Activated CD4-positive, alpha-beta T cell treated with anti-CD3 and anti-CD28 coated beads, Interleukin-2, amount 50 U/mL, for 16 hours (primary cell): ENCODE measurements at regions not wholly inside any gene's neighbourhood (a gene's known extent, or its start where the extent isn't known, plus 50 kb on each side); places are given as distances from the start of the nearest gene placed in this dataset.
A peak's percentile ranks its signal among the peaks of the same experiment; 100 is the strongest.
"Not testable (repeated sequence)": the region's sequence is repeated elsewhere in the genome, so short reads cannot be mapped to it uniquely, and the experiment has no call there.

ENCODE experiments used
- DNase-seq: peaks from one replicate; pipeline ENCODE4 v3.0.0-alpha.2; 2020

GRCh38 chr6:140729521-140729920 lies 1355.1 kb upstream of the CITED2 start:
- no peak for DNase-seq

GRCh38 chr6:140718021-140718420 lies 1343.6 kb upstream of the CITED2 start:
- no peak for DNase-seq

DNA sequence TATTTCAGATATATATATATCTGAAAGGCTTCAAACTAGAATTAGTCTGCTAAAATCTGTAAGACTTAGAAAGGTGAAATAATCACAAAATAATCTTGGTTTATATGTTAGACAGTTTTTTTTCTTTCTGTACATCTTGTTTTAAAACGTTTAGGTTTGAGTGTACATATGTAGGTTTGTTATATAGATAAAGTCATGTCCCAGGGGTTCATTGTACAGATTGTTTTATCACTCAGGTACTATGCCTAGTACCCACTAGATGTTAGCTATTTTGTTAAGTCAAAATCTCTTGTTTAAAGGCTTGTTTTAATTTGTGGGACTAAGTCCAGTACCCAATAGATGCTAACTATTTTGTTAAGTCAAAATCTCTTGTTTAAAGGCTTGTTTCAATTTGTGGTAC lies 1339.0 kb upstream of the CITED2 start:
- DNase-seq = no peak

GRCh38 chr6:140711019-140711613 lies 1336.7 kb upstream of the CITED2 start:
- no peak for DNase-seq

- no peak for DNase-seq
Measured at GRCh38 chr6:140708441-140708840, 1334.0 kb upstream of the CITED2 start.

DNA sequence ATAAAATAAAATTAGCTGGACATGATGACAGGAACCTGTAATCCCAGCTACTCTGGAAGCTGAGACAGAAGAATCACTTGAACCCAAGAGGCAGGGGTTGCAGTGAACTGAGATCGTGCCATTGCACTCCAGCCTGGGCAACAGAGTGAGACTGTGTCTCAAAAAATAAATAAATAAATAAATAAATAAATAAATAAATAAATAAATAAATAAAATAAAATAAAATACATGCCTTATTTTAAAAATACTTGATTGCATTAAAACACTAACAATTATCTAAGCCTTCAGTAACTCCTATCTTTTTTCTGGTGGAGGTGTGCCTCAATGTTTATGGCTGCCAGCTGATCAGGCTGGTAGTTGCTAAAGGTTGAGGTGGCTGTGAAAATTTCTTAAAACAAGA lies 1329.6 kb upstream of the CITED2 start:
- DNase-seq = not testable (repeated sequence)

DNA sequence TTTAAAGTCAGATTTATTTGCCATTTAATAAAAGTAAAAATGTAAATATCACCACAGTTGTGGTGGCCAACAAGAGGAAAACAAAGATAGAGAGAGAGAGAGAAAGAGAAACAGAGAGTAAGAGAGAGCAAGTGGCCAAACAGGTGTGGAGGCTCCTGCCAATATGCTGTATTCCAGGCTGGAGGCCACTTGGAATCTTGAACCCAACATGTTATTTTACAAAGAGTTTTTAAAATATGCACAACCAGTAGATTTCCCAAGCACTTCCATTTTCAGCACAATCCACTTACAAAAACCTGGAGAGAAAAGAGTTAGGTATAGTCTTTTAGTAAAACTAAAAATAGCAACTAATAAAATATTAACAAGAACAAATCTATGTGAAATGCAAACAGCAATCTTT lies 1323.1 kb upstream of the CITED2 start:
- DNase-seq = no peak

GRCh38 chr6:140684776-140685550 lies 1310.5 kb upstream of the CITED2 start:
- DNase-seq = no peak

DNA sequence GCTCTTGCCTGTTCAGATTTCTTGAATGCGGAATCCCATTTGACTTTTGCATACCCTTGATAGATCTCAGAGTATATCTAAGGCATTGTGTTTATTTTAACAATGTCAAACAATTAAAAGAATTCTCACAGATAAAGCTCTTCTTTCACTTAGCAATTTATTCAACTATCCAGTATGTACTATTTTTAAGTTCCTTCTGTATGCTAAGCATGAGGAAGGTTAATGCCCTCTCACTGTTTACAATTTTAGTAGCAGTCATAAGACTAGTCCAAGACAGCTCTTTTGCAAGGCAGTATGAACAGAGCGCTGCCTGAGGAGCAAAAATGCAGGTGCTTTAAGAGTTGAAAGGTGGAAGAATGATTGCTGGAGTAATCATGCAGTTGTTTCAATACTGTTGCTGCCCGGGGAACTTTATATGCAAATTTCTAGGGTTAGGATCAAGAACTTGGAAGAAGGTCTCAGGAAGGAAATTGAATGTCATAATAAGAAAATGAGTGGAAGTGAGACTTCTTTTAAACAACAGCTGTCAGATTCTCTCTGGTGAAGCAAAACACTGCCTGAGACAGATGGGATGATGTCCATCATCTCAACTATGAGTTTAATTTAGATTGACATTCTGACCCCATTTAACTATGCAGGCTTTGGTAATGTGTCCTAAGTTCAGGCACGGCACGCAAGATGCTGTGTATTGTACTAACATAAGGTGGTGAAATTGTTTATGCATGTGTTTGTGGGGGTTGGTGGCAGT lies 1303.5 kb upstream of the CITED2 start:
- DNase-seq = no peak

GRCh38 chr6:140671926-140672325 lies 1297.5 kb upstream of the CITED2 start:
- peak; percentile 5 for DNase-seq

DNA sequence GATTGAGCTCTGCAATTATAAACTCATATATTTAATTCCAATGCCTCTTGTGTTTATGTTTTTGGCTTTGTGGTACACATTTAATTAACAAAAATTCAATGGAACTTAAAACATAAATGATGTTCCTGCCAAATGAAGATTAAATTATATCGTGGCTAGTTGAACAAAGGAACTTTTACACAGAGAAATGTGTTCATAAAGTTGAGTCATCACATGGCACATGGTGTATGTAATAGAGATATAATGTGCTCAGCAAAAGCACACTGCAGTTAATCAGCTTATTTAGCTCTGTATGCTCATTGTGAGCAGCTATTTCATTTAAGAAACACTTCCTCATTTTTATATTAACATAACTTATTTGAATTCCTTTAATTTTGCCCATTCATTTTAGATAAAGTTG lies 1295.6 kb upstream of the CITED2 start:
- DNase-seq = no peak

DNA sequence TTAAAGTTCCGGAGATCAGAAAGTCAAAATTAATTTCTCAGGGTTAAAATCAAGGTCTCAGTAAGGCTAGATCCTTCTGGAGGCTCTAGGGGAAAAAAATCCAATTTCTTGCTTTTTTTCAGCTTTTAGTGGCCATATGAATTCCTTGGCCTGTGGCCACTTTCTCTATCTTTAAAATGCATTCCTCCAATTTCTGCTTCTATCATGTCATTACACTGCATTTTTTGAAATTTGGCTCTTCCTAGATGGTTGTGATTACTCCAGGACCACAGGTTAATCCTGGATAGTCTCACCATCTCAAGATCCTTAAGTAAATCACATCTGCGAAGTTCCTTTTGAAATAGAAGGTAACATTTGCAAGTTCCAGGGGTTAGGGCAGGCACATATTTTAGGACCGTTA lies 1294.9 kb upstream of the CITED2 start:
- DNase-seq = no peak

DNA sequence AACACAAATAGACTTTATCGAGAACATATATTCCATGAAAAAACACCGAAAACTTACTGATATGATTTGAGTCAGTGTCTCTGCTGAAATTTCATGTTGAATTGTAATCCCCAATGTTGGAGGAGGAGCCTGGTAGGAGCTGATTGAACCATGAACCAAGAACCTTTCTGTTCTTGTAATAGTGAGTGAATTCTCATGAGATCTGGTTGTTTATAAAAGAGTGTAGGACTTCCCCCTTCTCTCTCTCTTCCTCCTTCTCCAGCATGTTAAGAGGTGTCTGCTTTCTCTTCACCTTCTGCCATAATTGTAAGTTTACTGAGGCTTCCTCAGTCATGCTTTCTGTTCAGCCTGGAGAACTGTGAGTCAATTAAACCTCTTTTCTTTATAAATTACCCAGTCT lies 1289.3 kb upstream of the CITED2 start:
- no peak for DNase-seq

- no peak for DNase-seq
Measured at GRCh38 chr6:140663094-140663493, 1288.6 kb upstream of the CITED2 start.

- DNase-seq = no peak
Measured at GRCh38 chr6:140661691-140662090, 1287.2 kb upstream of the CITED2 start.

DNA sequence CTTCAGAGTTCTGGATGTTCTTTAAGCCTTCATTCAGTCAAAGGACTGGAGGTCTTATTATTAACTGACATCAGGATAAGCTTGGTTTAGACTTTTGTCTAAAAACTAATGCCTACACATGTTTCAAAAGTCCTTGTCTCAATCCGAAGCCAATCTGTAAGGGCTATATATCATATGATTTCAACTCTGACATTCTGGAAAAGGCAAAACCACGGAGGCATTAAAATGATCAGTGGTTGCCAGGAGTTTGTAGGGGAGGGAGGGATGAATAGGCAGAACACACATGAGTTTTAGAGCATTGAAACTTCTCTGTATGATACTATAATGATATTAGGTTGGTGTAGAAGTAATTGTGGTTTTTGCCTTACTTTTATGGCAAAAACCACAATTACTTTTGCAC lies 1285.8 kb upstream of the CITED2 start:
- DNase-seq = no peak

DNA sequence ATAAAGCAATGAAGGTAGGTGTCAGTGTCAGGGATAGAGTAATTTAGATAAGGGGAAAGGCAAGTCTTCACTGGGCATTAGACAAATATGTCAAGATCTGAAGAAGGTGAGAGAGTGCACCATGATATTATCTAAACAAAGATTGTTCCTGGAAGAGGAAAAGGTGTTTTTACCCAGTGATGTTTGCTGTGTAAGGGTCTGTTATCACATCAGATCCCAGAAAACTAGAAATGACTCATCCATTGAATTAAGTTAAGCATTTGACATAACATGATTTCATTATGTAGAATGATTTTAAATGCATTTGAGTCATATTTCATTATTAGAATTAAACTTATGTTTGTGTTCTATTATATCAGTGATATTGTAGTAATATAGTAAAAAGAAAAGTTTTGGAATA lies 1279.5 kb upstream of the CITED2 start:
- DNase-seq = no peak

DNA sequence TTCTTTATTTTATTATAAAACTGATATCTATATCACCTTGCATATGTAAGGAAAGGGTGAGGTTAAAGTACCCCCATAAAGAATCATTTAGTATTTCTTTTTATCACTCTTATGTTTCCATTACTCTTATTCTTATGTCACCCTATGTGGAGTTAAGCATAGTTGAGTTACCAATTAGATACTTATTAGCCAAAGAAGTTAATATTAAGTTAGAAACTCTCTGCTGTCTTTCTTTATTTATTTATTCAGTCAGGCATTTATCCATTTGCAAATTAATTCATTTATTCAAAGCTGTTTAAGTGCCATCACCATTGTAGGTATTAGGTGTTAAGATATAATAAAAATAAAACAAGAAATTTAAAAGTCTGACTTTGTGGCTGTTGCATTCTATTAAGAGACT lies 1279.1 kb upstream of the CITED2 start:
- DNase-seq = no peak

- DNase-seq = not testable (repeated sequence)
Measured at GRCh38 chr6:140649502-140649901, 1275.1 kb upstream of the CITED2 start.

- DNase-seq = not testable (repeated sequence)
Measured at GRCh38 chr6:140647322-140647721, 1272.9 kb upstream of the CITED2 start.

DNA sequence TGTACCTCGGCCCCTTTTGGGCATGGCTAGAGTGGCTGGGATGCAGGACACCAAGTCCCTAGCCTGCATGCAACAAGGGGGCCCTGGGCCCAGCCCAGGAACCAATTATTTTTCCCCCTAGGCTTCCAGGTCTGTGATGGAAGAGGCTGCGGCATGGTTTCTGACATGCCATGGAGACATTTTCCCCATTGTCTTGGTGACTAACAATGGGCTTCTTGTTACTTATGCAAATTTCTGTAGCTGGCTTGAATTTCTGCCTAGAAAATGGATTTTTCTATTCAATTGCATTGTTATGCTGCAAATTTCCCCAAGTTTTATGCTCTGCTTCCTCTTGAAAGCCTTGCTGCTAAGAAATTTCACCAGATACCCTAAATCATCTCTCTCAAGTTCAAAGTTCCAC lies 1269.6 kb upstream of the CITED2 start:
- DNase-seq = no peak

DNA sequence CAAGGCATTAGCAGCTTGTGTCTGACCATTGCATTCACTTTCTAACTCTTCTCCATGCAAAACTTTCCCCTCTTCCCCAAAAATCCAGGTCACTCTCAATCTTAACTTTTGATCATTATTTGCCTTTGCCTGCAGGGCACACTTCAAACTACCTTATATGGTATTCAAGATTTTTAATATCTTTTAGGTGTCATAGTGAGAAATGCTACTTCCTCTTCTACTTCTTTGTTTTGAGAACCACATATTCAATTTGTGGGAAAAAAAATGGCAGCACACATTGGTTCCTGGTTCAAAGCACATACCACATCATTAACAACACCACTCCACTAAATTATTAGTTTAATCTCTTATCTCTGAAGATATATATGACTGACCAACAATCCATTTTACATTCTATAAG lies 1267.0 kb upstream of the CITED2 start:
- DNase-seq = no peak

DNA sequence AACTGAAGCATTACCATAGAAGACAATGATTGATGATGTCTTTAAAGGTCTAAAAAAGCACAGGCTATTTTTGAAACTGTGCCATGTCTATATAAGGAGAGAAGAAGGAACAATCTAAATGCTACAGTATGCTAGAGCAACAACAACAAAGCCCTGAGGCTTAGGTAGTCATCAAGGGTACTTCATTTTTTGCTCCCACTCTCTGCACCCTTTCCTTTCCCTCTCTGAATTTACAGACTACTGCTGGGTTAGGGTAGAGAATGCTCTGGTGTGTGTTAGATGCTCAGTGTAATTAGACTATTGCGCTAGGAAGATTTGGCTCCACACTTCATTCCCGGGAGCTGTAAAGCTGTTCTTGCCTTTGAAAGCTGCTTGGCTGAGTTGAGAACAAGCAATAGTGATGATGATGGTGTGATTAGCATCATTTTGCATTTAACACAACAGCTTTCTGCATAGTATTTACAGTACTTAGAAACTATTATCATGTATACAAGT lies 1262.5 kb upstream of the CITED2 start:
- no peak for DNase-seq
